Panc1 (cell line): ENCODE measurements at regions not wholly inside any gene's neighbourhood (a gene's known extent, or its start where the extent isn't known, plus 50 kb on each side); places are given as distances from the start of the nearest gene placed in this dataset.

Experiments
- ATAC-seq: fragments of 200-7000 bp; cut with Tn5 transposase; 2 replicates; pipeline ENCODE4 v1.9.1; 2020; ENCODE audit warnings: mild to moderate bottlenecking, moderate library complexity
- BruUV-seq: library from RNA; stranded (reverse); fragments of 400-500 nt; replicated peaks from 2 replicates; lab custom pipeline; 2021; lab: Mats Ljungman, UMichigan
- CTCF ChIA-PET: fragments of 300-600 bp; sonication (Branson Sonifier 250); formaldehyde crosslinking; loops from one replicate; lab custom pipeline; 2022; ENCODE audit warnings: antibody characterized with exemption; lab: Charles Lee
- POLR2A ChIA-PET: fragments of 300-600 bp; sonication (Branson Sonifier 250); formaldehyde crosslinking; loops from one replicate; lab custom pipeline; 2022; ENCODE audit warnings: antibody characterized with exemption; lab: Charles Lee
- DNase-seq: peaks from one replicate; pipeline ENCODE4 v3.0.0-alpha.2; 2010; ENCODE audit warnings: low read depth, low spot score
- H3K27ac ChIP-seq: 2 replicates; pipeline ENCODE4 v1.5.1; 2011; ENCODE audit warnings: mild to moderate bottlenecking, low read length, inconsistent platforms
- H3K27me3 ChIP-seq: fragments of 200-500 bp; sonication (Bioruptor generic); 2 replicates; pipeline ENCODE4 v1.6.0; 2014; ENCODE audit warnings: low read length, inconsistent platforms; ENCODE audit not compliant: control insufficient read depth, insufficient read depth
- H3K36me3 ChIP-seq: fragments of 200-500 bp; sonication (Bioruptor generic); 2 replicates; pipeline ENCODE4 v1.5.1; 2014; ENCODE audit warnings: inconsistent platforms, mild to moderate bottlenecking, low read length, moderate library complexity; ENCODE audit not compliant: control insufficient read depth, insufficient read depth
- H3K4me1 ChIP-seq: 2 replicates; pipeline ENCODE4 v1.5.1; 2011; ENCODE audit warnings: inconsistent platforms, mild to moderate bottlenecking, low read length, moderate library complexity; ENCODE audit not compliant: control insufficient read depth, insufficient read depth
- H3K4me3 ChIP-seq, 2 experiments: 2 replicates each; pipeline ENCODE4 v1.5.1; 2011 to 2012; ENCODE audit warnings: low read depth in 2 of 2, low read length in 2 of 2, mild to moderate bottlenecking in 2 of 2, inconsistent platforms in 1 of 2, moderate library complexity in 1 of 2
- H3K9me3 ChIP-seq: fragments of 200-500 bp; sonication (Bioruptor generic); 2 replicates; pipeline ENCODE4 v1.5.1; 2014; ENCODE audit warnings: low read depth, mild to moderate bottlenecking, inconsistent platforms, low read length, moderate library complexity; ENCODE audit not compliant: control insufficient read depth, insufficient read depth
- POLR2AphosphoS5 ChIP-seq: IDR thresholded peaks from 2 replicates; pipeline ENCODE4 v1.6.1; 2012; ENCODE audit warnings: mild to moderate bottlenecking, low read depth, low read length, moderate library complexity
- REST ChIP-seq, 2 experiments: IDR thresholded peaks; 2 replicates each; pipeline ENCODE4 v1.6.1; 2011 to 2012; ENCODE audit warnings: low read depth in 2 of 2, control low read depth in 1 of 2, low read length in 1 of 2, mild to moderate bottlenecking in 1 of 2, moderate library complexity in 1 of 2; ENCODE audit not compliant: insufficient read depth in 1 of 2
- SIN3A ChIP-seq: IDR thresholded peaks from 2 replicates; pipeline ENCODE4 v1.6.1; 2012; ENCODE audit warnings: low read depth, mild to moderate bottlenecking, low read length, moderate library complexity, borderline replicate concordance; ENCODE audit not compliant: insufficient read depth
- TCF7L2 ChIP-seq: IDR thresholded peaks from 2 replicates; pipeline ENCODE4 v1.6.1; 2011; ENCODE audit warnings: mild to moderate bottlenecking, low read depth, low read length, inconsistent platforms
- in situ Hi-C: cut with HindIII; loops from 2 replicates; pipeline ENCODE4 v1.10.0; 2016; ENCODE audit warnings: low sequenced_read_pairs, low pct_unique_long_range_greater_than_20kb
- intact Hi-C: fragments of 100-400 bp; cut with micrococcal nuclease; formaldehyde crosslinking; loops from one replicate; pipeline ENCODE4 v1.10.0; 2022; ENCODE audit not compliant: unreplicated experiment
- TF ChIP-seq, protein P1 (sequence below): fragments of 450-650 bp; IDR thresholded peaks from 2 replicates; pipeline ENCODE4 v1.5.1; 2017; ENCODE audit warnings: mild to moderate bottlenecking

DNA sequence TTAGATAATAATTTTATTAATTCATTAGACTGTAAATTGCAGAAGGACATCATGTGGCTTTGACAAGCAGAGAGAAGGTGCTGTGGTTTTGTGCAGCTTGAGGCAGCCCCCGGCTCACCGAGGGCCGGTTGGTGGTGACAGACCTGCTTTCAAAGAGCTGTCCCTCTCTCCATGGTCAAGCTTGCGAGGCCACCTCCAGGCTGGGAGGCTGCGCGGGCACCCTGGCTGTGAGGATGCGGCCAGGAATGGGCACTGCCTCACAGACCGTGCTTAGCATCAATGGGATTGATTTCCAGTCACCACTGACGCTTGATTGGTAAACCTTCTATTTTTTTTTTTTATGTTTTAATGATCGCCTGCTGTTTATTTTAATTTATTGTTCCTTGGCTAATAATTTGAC, 690.9 kb downstream of the GALR1 start:
- CTCF ChIA-PET, result no interaction called here
- POLR2A ChIA-PET, result interaction anchor here (0.7 kb wide), 1 partner anchor 181 kb away, joined by 3 read pairs; no protein-coding TSS in a partner anchor
- intact Hi-C loops, result no loop called here
- no peaks in the 10 kb centered on the region for H3K36me3 ChIP-seq
- no peak for DNase-seq
- H3K4me3 ChIP-seq, result no peak overlapping the region
- peaks cover 9% of the 10 kb centered on the region; the same call in 1 of the 2 replicates for H3K9me3 ChIP-seq
- no peak for ATAC-seq
- H3K4me1 ChIP-seq, result no peaks in the 10 kb centered on the region
- TF ChIP-seq, protein P1, sequence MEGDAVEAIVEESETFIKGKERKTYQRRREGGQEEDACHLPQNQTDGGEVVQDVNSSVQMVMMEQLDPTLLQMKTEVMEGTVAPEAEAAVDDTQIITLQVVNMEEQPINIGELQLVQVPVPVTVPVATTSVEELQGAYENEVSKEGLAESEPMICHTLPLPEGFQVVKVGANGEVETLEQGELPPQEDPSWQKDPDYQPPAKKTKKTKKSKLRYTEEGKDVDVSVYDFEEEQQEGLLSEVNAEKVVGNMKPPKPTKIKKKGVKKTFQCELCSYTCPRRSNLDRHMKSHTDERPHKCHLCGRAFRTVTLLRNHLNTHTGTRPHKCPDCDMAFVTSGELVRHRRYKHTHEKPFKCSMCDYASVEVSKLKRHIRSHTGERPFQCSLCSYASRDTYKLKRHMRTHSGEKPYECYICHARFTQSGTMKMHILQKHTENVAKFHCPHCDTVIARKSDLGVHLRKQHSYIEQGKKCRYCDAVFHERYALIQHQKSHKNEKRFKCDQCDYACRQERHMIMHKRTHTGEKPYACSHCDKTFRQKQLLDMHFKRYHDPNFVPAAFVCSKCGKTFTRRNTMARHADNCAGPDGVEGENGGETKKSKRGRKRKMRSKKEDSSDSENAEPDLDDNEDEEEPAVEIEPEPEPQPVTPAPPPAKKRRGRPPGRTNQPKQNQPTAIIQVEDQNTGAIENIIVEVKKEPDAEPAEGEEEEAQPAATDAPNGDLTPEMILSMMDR, result no peak
- TF ChIP-seq POLR2AphosphoS5 (no peak), SIN3A (no peak), TCF7L2 (no peak), REST (IDR thresholded peaks at IDR 0.05; ENCODE audit: insufficient read depth in 1 of 2, low read depth in 2 of 2, low read length in 1 of 2) (no peak)
- no TSS peak for BruUV-seq
- in situ Hi-C loops, result no loop called here
- H3K27ac ChIP-seq, result no peak overlapping the region
- peaks cover 3% of the 10 kb centered on the region; the same call in 1 of the 2 replicates for H3K27me3 ChIP-seq

GRCh38 chr18:77944533-77944932, 694.9 kb downstream of the GALR1 start:
- in situ Hi-C loops, result no loop called here
- ChIA-PET CTCF (no interaction called here), POLR2A (no interaction called here)
- intact Hi-C loops, result no loop called here
- peaks cover 13% of the 10 kb centered on the region for H3K27me3 ChIP-seq
- H3K4me1 ChIP-seq, result no peaks in the 10 kb centered on the region
- no peaks in the 10 kb centered on the region for H3K36me3 ChIP-seq
- TF ChIP-seq, protein P1, result no peak
- TF ChIP-seq TCF7L2 (no peak), SIN3A (no peak), POLR2AphosphoS5 (no peak), REST (IDR thresholded peaks at IDR 0.05; ENCODE audit: insufficient read depth in 1 of 2, low read depth in 2 of 2, low read length in 1 of 2) (no peak)
- H3K9me3 ChIP-seq, result no peaks in the 10 kb centered on the region
- no peak for ATAC-seq
- no peak for DNase-seq
- BruUV-seq, result no TSS peak
- H3K27ac ChIP-seq, result no peak overlapping the region
- H3K4me3 ChIP-seq, result no peak overlapping the region
